ENCODE measurements at regions not wholly inside any gene's neighbourhood (a gene's known extent, or its start where the extent isn't known, plus 50 kb on each side); places are given as distances from the start of the nearest gene placed in this dataset.

- no peak overlapping the region for H3K4me2 ChIP-seq (ENCODE audit: unreplicated experiment)
- in situ Hi-C loops (cut with MboI): no loop called here
- H3K9ac ChIP-seq: no peak overlapping the region
- no peak for DNase-seq
- H4K20me1 ChIP-seq (ENCODE audit: insufficient read depth): no peaks in the 10 kb centered on the region
- H3K27ac ChIP-seq: no peak overlapping the region
- no peaks in the 10 kb centered on the region for H3K9me2 ChIP-seq (ENCODE audit: insufficient read depth)
- H3K27me3 ChIP-seq (replicated peaks; ENCODE audit: insufficient read depth): peaks cover 5% of the 10 kb centered on the region; the same call in 1 of the 2 replicates
- 86% methylated on average over 4 of the region's 4 CpGs for WGBS, 2 experiments (ENCODE audit: low coverage in 1 of 2, low lambda C conversion rate in 2 of 2, missing lambda C conversion rate in 2 of 2)
- no peaks in the 10 kb centered on the region for H3K4me1 ChIP-seq (ENCODE audit: insufficient read depth)
- no peaks in the 10 kb centered on the region for H3F3A ChIP-seq (ENCODE audit: insufficient read depth)
- TF ChIP-seq EZH2 (IDR thresholded peaks at IDR 0.05; ENCODE audit: insufficient read depth, poor library complexity, severe bottlenecking) (no peak), EZH2phosphoT487 (IDR thresholded peaks at IDR 0.05; ENCODE audit: insufficient read depth, low read depth) (no peak)
- H3K9me3 ChIP-seq (ENCODE audit: low read depth): no peaks in the 10 kb centered on the region
- H3K36me3 ChIP-seq (ENCODE audit: low read depth): no peaks in the 10 kb centered on the region
- no peaks in the 10 kb centered on the region for H3K79me2 ChIP-seq (ENCODE audit: insufficient read depth)
- no peak overlapping the region for H3K4me3 ChIP-seq
- H2AFZ ChIP-seq: no peak overlapping the region
Measured at GRCh38 chr10:29958440-29958839, 100.9 kb downstream of the JCAD start.

- Histone ChIP-seq H3K4me3 (no peak overlapping the region), H2AFZ (no peak overlapping the region), H3F3A (ENCODE audit: insufficient read depth) (no peaks in the 10 kb centered on the region), H3K36me3 (ENCODE audit: low read depth) (no peaks in the 10 kb centered on the region), H3K4me1 (ENCODE audit: insufficient read depth) (no peaks in the 10 kb centered on the region), H3K9me2 (ENCODE audit: insufficient read depth) (no peaks in the 10 kb centered on the region), H3K4me2 (ENCODE audit: unreplicated experiment) (no peak overlapping the region), H3K27me3 (replicated peaks; ENCODE audit: insufficient read depth) (peaks cover 5% of the 10 kb centered on the region; the same call in 1 of the 2 replicates), H3K27ac (no peak overlapping the region), H4K20me1 (ENCODE audit: insufficient read depth) (no peaks in the 10 kb centered on the region), H3K79me2 (ENCODE audit: insufficient read depth) (no peaks in the 10 kb centered on the region), H3K9me3 (ENCODE audit: low read depth) (no peaks in the 10 kb centered on the region), H3K9ac (no peak overlapping the region)
- in situ Hi-C loops (cut with MboI): no loop called here
- WGBS, 2 experiments (ENCODE audit: low coverage in 1 of 2, low lambda C conversion rate in 2 of 2, missing lambda C conversion rate in 2 of 2): 62 to 77% methylated on average over 4 of the region's 4 CpGs
- DNase-seq: no peak
- no peak for TF ChIP-seq EZH2phosphoT487 (IDR thresholded peaks at IDR 0.05; ENCODE audit: insufficient read depth, low read depth)
- no peak for TF ChIP-seq EZH2 (IDR thresholded peaks at IDR 0.05; ENCODE audit: insufficient read depth, poor library complexity, severe bottlenecking)
Measured at GRCh38 chr10:29957907-29958331, 101.5 kb downstream of the JCAD start.

DNA sequence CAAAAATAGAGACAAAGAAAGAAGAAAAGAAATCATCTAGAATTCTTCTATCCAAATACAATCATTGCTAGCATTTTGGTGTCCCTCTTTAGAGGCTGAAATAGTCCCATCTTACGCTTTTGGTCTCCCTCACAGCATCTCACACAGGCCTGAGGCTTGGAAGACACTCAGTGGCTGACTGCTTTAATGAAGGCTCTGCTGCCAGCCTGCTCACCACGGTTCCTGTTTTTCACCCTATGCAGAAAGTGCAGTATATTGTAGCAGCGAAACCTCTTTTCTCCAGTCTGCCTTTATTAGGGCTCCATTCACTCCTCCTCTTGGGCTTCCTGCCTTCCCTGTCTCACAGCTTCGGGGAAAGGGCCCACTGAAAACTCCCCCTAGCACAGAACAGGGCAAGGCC, 102.2 kb downstream of the JCAD start:
- no peaks in the 10 kb centered on the region for H3K4me1 ChIP-seq (ENCODE audit: insufficient read depth)
- no peak overlapping the region for H3K4me3 ChIP-seq
- no peaks in the 10 kb centered on the region for H3K36me3 ChIP-seq (ENCODE audit: low read depth)
- peaks cover 5% of the 10 kb centered on the region; the same call in 1 of the 2 replicates for H3K27me3 ChIP-seq (replicated peaks; ENCODE audit: insufficient read depth)
- TF ChIP-seq EZH2phosphoT487 (IDR thresholded peaks at IDR 0.05; ENCODE audit: insufficient read depth, low read depth): no peak
- no peak overlapping the region for H3K4me2 ChIP-seq (ENCODE audit: unreplicated experiment)
- WGBS, 2 experiments (ENCODE audit: low coverage in 1 of 2, low lambda C conversion rate in 2 of 2, missing lambda C conversion rate in 2 of 2): 82 to 84% methylated on average over 4 of the region's 4 CpGs
- H3K9ac ChIP-seq: no peak overlapping the region
- H3K79me2 ChIP-seq (ENCODE audit: insufficient read depth): no peaks in the 10 kb centered on the region
- H3F3A ChIP-seq (ENCODE audit: insufficient read depth): no peaks in the 10 kb centered on the region
- H4K20me1 ChIP-seq (ENCODE audit: insufficient read depth): no peaks in the 10 kb centered on the region
- H3K9me2 ChIP-seq (ENCODE audit: insufficient read depth): no peaks in the 10 kb centered on the region
- in situ Hi-C loops (cut with MboI): no loop called here
- H3K9me3 ChIP-seq (ENCODE audit: low read depth): no peaks in the 10 kb centered on the region
- no peak for DNase-seq
- no peak overlapping the region for H2AFZ ChIP-seq
- no peak overlapping the region for H3K27ac ChIP-seq

- Histone ChIP-seq H3K27ac (no peak overlapping the region), H3K9ac (no peak overlapping the region), H3K4me2 (ENCODE audit: unreplicated experiment) (no peak overlapping the region), H3K4me3 (no peak overlapping the region), H3F3A (ENCODE audit: insufficient read depth) (no peaks in the 10 kb centered on the region), H4K20me1 (ENCODE audit: insufficient read depth) (no peaks in the 10 kb centered on the region), H3K9me3 (ENCODE audit: low read depth) (no peaks in the 10 kb centered on the region), H3K27me3 (replicated peaks; ENCODE audit: insufficient read depth) (0 out of 2 replicates have a peak, but pooled peaks cover 5% of the 10 kb centered on the region), H2AFZ (no peak overlapping the region), H3K9me2 (ENCODE audit: insufficient read depth) (no peaks in the 10 kb centered on the region), H3K79me2 (ENCODE audit: insufficient read depth) (no peaks in the 10 kb centered on the region), H3K4me1 (ENCODE audit: insufficient read depth) (no peaks in the 10 kb centered on the region), H3K36me3 (ENCODE audit: low read depth) (no peaks in the 10 kb centered on the region)
- 87 to 90% methylated on average over 7 of the region's 7 CpGs for WGBS, 2 experiments (ENCODE audit: low coverage in 1 of 2, low lambda C conversion rate in 2 of 2, missing lambda C conversion rate in 2 of 2)
- no peak for DNase-seq
- TF ChIP-seq EZH2 (IDR thresholded peaks at IDR 0.05; ENCODE audit: insufficient read depth, poor library complexity, severe bottlenecking) (no peak), EZH2phosphoT487 (IDR thresholded peaks at IDR 0.05; ENCODE audit: insufficient read depth, low read depth) (no peak)
- in situ Hi-C loops (cut with MboI): no loop called here
Measured at GRCh38 chr10:29956335-29956924, 103.0 kb downstream of the JCAD start.

Data from GM23248 (cell line).